ENCODE measurements at regions not wholly inside any gene's neighbourhood (a gene's known extent, or its start where the extent isn't known, plus 50 kb on each side); places are given as distances from the start of the nearest gene placed in this dataset.

DNA sequence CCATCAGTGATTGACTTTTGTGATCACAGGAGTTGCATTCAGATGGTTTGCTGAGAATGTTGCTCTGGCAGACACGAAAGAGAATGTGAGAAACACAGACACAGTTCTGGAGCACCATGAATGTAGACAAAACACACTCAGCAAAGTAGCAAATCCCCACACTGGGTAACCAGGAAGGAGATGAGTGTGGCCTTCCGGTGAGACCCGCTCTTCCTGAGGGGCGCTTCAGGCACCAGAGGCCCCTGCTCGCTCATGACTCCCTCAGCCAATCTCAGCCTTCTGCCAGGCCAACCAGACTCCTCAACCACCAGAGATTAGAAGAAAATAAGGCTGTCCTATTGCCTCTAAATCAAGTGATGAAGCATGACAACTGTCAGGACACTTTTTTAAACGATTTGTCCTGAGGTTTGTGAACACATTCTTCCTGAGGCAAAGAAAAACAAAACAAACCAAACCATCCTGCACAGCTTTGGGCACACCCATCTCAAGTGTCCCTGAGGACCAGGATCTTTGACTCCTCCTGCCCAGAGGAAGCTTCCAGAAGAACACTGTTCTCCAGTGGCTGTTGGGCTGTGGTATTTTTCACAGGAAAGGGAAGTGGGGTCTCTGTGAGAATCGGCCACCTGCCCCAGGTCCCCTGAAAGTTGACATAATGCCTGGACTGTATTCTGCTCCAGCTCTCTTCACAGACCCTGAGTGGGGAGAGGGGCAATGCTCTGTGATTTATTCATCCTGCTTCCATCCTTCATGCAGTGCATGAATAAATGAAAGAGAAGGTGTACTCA is 152.8 kb downstream of the BCL11A start:
- Histone ChIP-seq H3K27me3 (no peaks in the 10 kb centered on the region), H3K4me3 (no peak overlapping the region), H3K4me1 (ENCODE audit: low read depth) (peaks cover 10% of the 10 kb centered on the region), H3K9me3 (ENCODE audit: low read depth) (no peaks in the 10 kb centered on the region), H3K36me3 (no peaks in the 10 kb centered on the region), H3K27ac (no peak overlapping the region)
- TF ChIP-seq, protein P1, sequence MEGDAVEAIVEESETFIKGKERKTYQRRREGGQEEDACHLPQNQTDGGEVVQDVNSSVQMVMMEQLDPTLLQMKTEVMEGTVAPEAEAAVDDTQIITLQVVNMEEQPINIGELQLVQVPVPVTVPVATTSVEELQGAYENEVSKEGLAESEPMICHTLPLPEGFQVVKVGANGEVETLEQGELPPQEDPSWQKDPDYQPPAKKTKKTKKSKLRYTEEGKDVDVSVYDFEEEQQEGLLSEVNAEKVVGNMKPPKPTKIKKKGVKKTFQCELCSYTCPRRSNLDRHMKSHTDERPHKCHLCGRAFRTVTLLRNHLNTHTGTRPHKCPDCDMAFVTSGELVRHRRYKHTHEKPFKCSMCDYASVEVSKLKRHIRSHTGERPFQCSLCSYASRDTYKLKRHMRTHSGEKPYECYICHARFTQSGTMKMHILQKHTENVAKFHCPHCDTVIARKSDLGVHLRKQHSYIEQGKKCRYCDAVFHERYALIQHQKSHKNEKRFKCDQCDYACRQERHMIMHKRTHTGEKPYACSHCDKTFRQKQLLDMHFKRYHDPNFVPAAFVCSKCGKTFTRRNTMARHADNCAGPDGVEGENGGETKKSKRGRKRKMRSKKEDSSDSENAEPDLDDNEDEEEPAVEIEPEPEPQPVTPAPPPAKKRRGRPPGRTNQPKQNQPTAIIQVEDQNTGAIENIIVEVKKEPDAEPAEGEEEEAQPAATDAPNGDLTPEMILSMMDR (IDR thresholded peaks at IDR 0.05; ENCODE audit: low read depth, low read length) = no peak
- DNase-seq (ENCODE audit: low read depth in 1 of 2, low spot score in 1 of 2) = no peak

DNA sequence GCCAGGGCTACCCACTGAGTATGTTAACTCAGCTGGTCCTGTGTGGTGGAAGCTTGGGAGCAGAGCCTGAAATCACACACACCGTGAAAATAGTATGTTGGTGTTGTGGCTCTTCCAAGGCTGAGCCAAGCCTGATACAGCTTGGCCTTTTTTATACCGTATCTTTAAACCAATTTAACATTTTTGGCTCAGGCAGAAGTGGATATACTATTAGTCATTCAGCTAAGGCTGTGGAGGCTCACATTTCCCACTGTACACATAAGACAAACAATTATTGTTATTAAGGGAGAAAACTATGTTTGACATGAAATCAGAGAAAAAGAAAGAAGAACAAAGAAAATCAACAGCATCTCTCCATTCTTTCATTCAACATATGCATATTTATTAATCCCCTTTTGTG is 159.0 kb downstream of the BCL11A start:
- no peak for DNase-seq (ENCODE audit: low read depth in 1 of 2, low spot score in 1 of 2)
- TF ChIP-seq, protein P1 (IDR thresholded peaks at IDR 0.05; ENCODE audit: low read depth, low read length) = no peak
- Histone ChIP-seq H3K9me3 (ENCODE audit: low read depth) (no peaks in the 10 kb centered on the region), H3K36me3 (no peaks in the 10 kb centered on the region), H3K4me1 (ENCODE audit: low read depth) (no peaks in the 10 kb centered on the region), H3K4me3 (no peak overlapping the region), H3K27ac (no peak overlapping the region), H3K27me3 (no peaks in the 10 kb centered on the region)

DNA sequence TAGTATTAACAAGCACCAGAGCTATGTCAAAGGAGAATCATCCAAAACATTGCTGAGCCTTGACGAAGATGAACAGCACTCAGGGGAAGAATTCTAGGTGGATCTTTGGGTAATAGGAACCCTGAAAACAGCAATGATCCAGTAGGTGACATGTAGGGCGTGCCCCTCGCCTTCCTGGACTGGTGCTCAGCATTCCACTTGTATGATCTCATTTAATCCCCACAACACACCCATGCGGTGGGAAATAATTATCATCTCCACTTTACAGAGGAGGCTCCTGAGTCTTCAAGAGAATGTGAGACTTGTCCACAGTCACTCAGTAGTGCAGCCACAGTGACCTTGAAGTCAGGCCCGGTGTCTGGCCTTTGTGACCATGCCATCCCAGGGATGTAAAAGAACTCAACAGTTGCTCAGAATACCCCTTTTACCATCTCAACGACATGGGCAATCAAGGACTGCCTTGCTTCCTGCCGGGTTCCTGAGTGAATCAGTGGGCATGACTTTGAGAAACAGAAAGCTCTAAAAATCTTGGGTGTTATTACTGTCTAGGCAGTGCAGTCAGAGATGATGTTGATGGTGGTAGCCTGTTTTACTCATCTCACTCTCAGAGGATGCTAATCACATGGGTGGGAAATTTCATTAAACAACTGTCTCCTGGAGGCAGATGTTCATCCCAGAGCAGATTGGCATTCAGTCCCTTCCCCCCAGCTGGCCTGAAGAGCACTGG is 161.6 kb downstream of the BCL11A start:
- H3K36me3 ChIP-seq = no peaks in the 10 kb centered on the region
- no peaks in the 10 kb centered on the region for H3K4me1 ChIP-seq (ENCODE audit: low read depth)
- DNase-seq (ENCODE audit: low read depth in 1 of 2, low spot score in 1 of 2) = no peak
- H3K9me3 ChIP-seq (ENCODE audit: low read depth) = no peaks in the 10 kb centered on the region
- no peak overlapping the region for H3K4me3 ChIP-seq
- no peaks in the 10 kb centered on the region for H3K27me3 ChIP-seq
- no peak overlapping the region for H3K27ac ChIP-seq
- TF ChIP-seq, protein P1 (IDR thresholded peaks at IDR 0.05; ENCODE audit: low read depth, low read length) = no peak

DNA sequence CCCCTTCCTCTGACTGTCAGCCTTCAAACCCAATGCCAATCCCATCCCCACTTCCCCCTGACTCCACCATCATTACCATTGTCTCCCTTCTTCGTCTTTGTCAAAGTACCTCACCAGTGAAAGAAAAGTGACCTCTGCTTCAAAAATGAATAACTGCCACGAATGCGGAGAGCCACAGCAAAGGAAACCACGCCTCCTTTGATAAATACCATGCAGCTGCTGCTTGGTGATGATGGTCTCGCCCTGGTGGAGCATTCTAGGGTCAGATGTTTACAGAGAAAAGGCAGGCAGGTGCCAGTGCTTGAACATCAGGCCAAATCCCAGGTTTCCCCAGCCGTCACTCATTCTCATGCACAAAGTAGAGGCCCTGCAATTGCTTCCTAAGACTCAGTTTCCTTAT is 162.2 kb downstream of the BCL11A start:
- TF ChIP-seq, protein P1 (IDR thresholded peaks at IDR 0.05; ENCODE audit: low read depth, low read length) = no peak
- DNase-seq (ENCODE audit: low read depth in 1 of 2, low spot score in 1 of 2) = no peak
- no peaks in the 10 kb centered on the region for H3K27me3 ChIP-seq
- H3K4me1 ChIP-seq (ENCODE audit: low read depth) = no peaks in the 10 kb centered on the region
- no peak overlapping the region for H3K27ac ChIP-seq
- H3K9me3 ChIP-seq (ENCODE audit: low read depth) = no peaks in the 10 kb centered on the region
- no peak overlapping the region for H3K4me3 ChIP-seq
- no peaks in the 10 kb centered on the region for H3K36me3 ChIP-seq

DNA sequence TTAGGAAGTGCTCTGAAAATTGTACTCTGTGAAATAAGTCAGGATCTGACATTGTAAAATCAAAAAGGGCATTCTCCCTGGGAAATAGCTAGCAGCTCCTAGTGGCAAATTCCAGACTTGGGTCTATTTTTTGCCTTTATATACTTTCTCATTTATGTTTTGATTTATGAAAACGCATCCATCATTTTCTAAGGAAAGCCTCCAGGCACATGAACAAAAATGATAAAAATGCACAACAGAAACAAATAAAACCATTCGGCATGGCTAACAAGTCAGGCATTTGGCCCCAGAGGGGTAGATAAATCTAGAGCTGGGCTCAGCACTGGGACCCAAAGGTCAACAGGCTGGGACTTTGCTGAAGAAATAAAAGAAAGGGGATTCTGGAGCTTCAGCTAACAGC is 167.0 kb downstream of the BCL11A start:
- no peak overlapping the region for H3K27ac ChIP-seq
- H3K27me3 ChIP-seq = no peaks in the 10 kb centered on the region
- no peaks in the 10 kb centered on the region for H3K9me3 ChIP-seq (ENCODE audit: low read depth)
- H3K4me1 ChIP-seq (ENCODE audit: low read depth) = no peaks in the 10 kb centered on the region
- no peak for DNase-seq (ENCODE audit: low read depth in 1 of 2, low spot score in 1 of 2)
- no peaks in the 10 kb centered on the region for H3K36me3 ChIP-seq
- H3K4me3 ChIP-seq = no peak overlapping the region
- TF ChIP-seq, protein P1 (IDR thresholded peaks at IDR 0.05; ENCODE audit: low read depth, low read length) = no peak
